Mesenchymal stem cell (in vitro differentiated cells and primary cell): ENCODE measurements at regions not wholly inside any gene's neighbourhood (a gene's known extent, or its start where the extent isn't known, plus 50 kb on each side); places are given as distances from the start of the nearest gene placed in this dataset.
A peak's percentile ranks its signal among the peaks of the same experiment; 100 is the strongest.

Source experiments
- DNase-seq: peaks from one replicate; pipeline ENCODE4 v3.0.0-alpha.2; 2013
- H2AFZ ChIP-seq: one replicate; pipeline ENCODE4 v1.6.1; 2013; ENCODE audit warnings: low read depth, mild to moderate bottlenecking, control low read depth, inconsistent platforms, low read length, moderate library complexity
- H2AK5ac ChIP-seq: 2 replicates; pipeline ENCODE4 v1.6.1; 2013; ENCODE audit warnings: low read length, moderate library complexity, mild to moderate bottlenecking, inconsistent platforms; ENCODE audit not compliant: severe bottlenecking
- H2BK120ac ChIP-seq: one replicate; pipeline ENCODE4 v1.6.1; 2013; ENCODE audit warnings: low read depth, mild to moderate bottlenecking, inconsistent platforms, low read length, moderate library complexity
- H2BK12ac ChIP-seq, 2 experiments: one replicate each; pipeline ENCODE4 v1.6.1; 2013; ENCODE audit warnings: inconsistent platforms in 2 of 2, low read length in 2 of 2, mild to moderate bottlenecking in 2 of 2, moderate library complexity in 2 of 2, control low read depth in 1 of 2
- H2BK15ac ChIP-seq: one replicate; pipeline ENCODE4 v1.6.1; 2013; ENCODE audit warnings: mild to moderate bottlenecking, low read depth, inconsistent platforms; ENCODE audit not compliant: poor library complexity, severe bottlenecking
- H2BK5ac ChIP-seq: 2 replicates; pipeline ENCODE4 v1.6.1; 2013; ENCODE audit warnings: low read depth, mild to moderate bottlenecking, low read length, control low read depth, inconsistent platforms; ENCODE audit not compliant: poor library complexity, severe bottlenecking
- H3K14ac ChIP-seq, 2 experiments: one replicate each; pipeline ENCODE4 v1.6.1; 2013; ENCODE audit warnings: inconsistent platforms in 2 of 2, low read length in 2 of 2, control low read depth in 1 of 2, mild to moderate bottlenecking in 1 of 2, moderate library complexity in 1 of 2
- H3K18ac ChIP-seq, 2 experiments: one replicate each; pipeline ENCODE4 v1.6.1; 2013; ENCODE audit warnings: inconsistent platforms in 2 of 2, low read length in 2 of 2, control low read depth in 1 of 2, low read depth in 1 of 2, mild to moderate bottlenecking in 1 of 2
- H3K23ac ChIP-seq, 2 experiments: one replicate each; pipeline ENCODE4 v1.6.1; 2013; ENCODE audit warnings: inconsistent platforms in 2 of 2, low read length in 2 of 2, mild to moderate bottlenecking in 2 of 2, moderate library complexity in 2 of 2, control low read depth in 1 of 2
- H3K27ac ChIP-seq: 2 replicates; pipeline ENCODE4 v1.5.1; 2013; ENCODE audit warnings: mild to moderate bottlenecking, moderate library complexity, low read length, control low read depth, inconsistent platforms; ENCODE audit not compliant: poor library complexity, severe bottlenecking
- H3K27me3 ChIP-seq, 2 experiments: 2 replicates each; pipeline versions ENCODE4 v1.6.1 to v1.7.0; 2013; ENCODE audit warnings: low read length in 2 of 2, mild to moderate bottlenecking in 2 of 2, moderate library complexity in 2 of 2, control low read depth in 1 of 2, inconsistent platforms in 1 of 2; ENCODE audit not compliant: control insufficient read depth in 1 of 2, insufficient read depth in 1 of 2
- H3K36me3 ChIP-seq, 2 experiments: 2 replicates each; pipeline versions ENCODE4 v1.6.1 to v1.7.0; 2013; ENCODE audit warnings: low read length in 2 of 2, control low read depth in 1 of 2, inconsistent platforms in 1 of 2, low read depth in 1 of 2, mild to moderate bottlenecking in 1 of 2; ENCODE audit not compliant: insufficient read depth in 2 of 2, control insufficient read depth in 1 of 2
- H3K4ac ChIP-seq, 2 experiments: one replicate each; pipeline ENCODE4 v1.6.1; 2013; ENCODE audit warnings: inconsistent platforms in 2 of 2, low read length in 2 of 2, mild to moderate bottlenecking in 2 of 2, moderate library complexity in 2 of 2, control low read depth in 1 of 2, low read depth in 1 of 2
- H3K4me1 ChIP-seq: 2 replicates; pipeline ENCODE4 v1.6.1; 2013; ENCODE audit warnings: low read depth, low read length, control low read depth; ENCODE audit not compliant: control insufficient read depth, insufficient read depth
- H3K4me2 ChIP-seq: 2 replicates; pipeline ENCODE4 v1.6.1; 2013; ENCODE audit warnings: low read length, mild to moderate bottlenecking, inconsistent platforms; ENCODE audit not compliant: poor library complexity, severe bottlenecking
- H3K4me3 ChIP-seq, 2 experiments: 2 replicates each; pipeline versions ENCODE4 v1.5.1 to v1.7.0; 2013; ENCODE audit warnings: low read length in 2 of 2, mild to moderate bottlenecking in 2 of 2, control low read depth in 1 of 2, low read depth in 1 of 2; ENCODE audit not compliant: insufficient read depth in 1 of 2
- H3K79me1 ChIP-seq: replicated peaks from 2 replicates; pipeline ENCODE4 v1.6.1; 2013; ENCODE audit warnings: mild to moderate bottlenecking, control low read depth, low read length, inconsistent platforms; ENCODE audit not compliant: poor library complexity, severe bottlenecking
- H3K9ac ChIP-seq: 2 replicates; pipeline ENCODE4 v1.7.0; 2013; ENCODE audit warnings: mild to moderate bottlenecking, low read length, moderate library complexity
- H3K9me3 ChIP-seq: 2 replicates; pipeline ENCODE4 v1.7.0; 2013; ENCODE audit warnings: mild to moderate bottlenecking, low read length; ENCODE audit not compliant: control insufficient read depth
- H4K8ac ChIP-seq: one replicate; pipeline ENCODE4 v1.6.1; 2013; ENCODE audit warnings: inconsistent platforms, mild to moderate bottlenecking, low read length, moderate library complexity
- H4K91ac ChIP-seq: one replicate; pipeline ENCODE4 v1.6.1; 2013; ENCODE audit warnings: mild to moderate bottlenecking, low read length, inconsistent platforms
- WGBS: methylation state at CpG from one replicate; pipeline ENCODE4 v1.1.7; 2013; ENCODE audit warnings: mixed read lengths; 5-methylcytosine and 5-hydroxymethylcytosine counted together

DNA sequence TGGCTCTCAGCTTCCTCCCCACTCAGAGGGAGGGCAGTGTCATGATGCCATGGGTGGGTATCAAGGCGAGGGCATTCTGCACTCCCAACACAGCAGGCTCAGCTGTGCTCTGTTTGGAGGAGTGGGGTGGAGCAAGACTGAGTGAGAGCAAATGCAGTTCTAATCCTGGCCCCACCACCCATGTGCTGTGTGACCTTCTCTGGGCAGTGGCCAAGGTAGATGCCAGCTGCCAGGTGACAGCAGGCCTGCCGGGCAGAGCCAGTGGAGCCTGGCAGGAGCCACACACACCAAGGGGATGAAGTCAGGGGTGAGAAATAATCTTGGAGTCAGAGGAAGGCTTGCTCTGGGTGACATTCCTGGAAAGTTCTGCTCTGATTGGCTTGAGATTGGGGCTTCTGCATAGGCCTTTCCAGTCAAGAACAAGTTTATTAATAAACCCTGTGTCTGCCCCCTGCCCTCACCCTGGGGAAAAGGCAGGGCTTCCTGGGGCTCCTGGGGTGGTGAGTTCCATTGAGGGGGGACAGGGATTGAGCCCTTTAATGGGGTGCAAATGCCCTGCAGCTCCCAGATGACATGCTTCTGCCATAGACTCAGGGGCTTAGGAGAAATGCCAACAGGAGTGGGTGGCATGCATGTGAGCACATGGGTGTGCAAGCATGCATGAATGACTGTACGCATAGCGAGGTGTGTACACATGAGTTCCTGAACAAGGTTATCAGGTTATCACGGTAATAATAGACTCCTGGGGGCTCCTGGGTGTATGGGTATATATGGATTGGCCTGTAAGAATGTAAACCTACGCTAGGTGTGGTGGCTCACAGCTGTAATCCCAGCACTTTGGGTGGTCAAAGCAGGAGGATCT, 134.2 kb downstream of the MRPL14 start:
- DNase-seq = no peak
- Histone ChIP-seq H3K4me2 (no peak overlapping the region), H3K14ac (peak overlapping the region in 1 of 2 experiments; percentile 90), H2AK5ac (no peak overlapping the region), H3K27ac (no peak overlapping the region), H2BK5ac (no peak overlapping the region), H3K9ac (no peak overlapping the region), H3K27me3 (no peaks in the 10 kb centered on the region), H3K4ac (no peak overlapping the region), H3K79me1 (no peaks in the 10 kb centered on the region), H4K8ac (no peak overlapping the region), H3K36me3 (no peaks in the 10 kb centered on the region), H2BK120ac (peak overlapping the region; percentile 24), H4K91ac (peak overlapping the region; percentile 12), H2AFZ (no peak overlapping the region), H3K4me1 (peaks cover 43% of the 10 kb centered on the region), H3K18ac (peak overlapping the region in 1 of 2 experiments; percentile 80), H3K9me3 (no peaks in the 10 kb centered on the region), H2BK15ac (no peak overlapping the region), H2BK12ac (peak overlapping the region; percentile 14 to 92), H3K23ac (no peak overlapping the region), H3K4me3 (no peak overlapping the region)
- WGBS = 90% methylated on average over 6 of the region's 6 CpGs

DNA sequence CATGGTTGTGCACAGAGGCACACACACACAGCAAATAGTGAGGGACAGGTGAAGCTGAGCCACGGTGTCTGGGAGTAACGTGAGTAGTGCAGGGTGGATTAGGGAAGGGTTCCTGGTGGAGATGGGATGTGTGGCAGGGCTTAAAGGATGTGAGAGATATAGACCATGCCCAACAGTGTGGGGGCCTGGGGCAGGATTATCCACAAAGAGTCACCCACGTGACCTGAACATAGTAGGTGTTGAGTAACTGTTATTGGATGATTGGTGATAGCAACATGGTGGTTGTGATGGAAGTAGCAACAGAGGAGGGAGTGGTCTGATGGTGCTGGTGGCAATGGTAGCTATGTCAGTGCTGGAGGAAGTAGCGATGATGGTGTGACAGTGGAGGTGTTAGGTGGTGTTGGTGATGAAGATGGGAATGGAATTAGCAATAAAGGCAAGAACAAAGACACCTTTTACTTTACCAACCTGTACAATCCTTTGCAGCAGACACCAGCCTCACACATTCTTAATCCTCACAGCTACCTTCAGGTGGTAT, 135.1 kb downstream of the MRPL14 start:
- Histone ChIP-seq H3K27me3 (peaks cover 0 to 4% of the 10 kb centered on the region in 2 experiments), H3K4me1 (peaks cover 43% of the 10 kb centered on the region), H3K18ac (peak overlapping the region in 1 of 2 experiments; percentile 81), H4K8ac (no peak overlapping the region), H4K91ac (no peak overlapping the region), H2BK120ac (no peak overlapping the region), H3K27ac (no peak overlapping the region), H3K23ac (no peak overlapping the region), H2AK5ac (no peak overlapping the region), H2BK5ac (no peak overlapping the region), H3K4me3 (no peak overlapping the region), H3K14ac (peak overlapping the region in 1 of 2 experiments; percentile 76), H3K9ac (no peak overlapping the region), H2AFZ (no peak overlapping the region), H3K4me2 (no peak overlapping the region), H2BK12ac (peak overlapping the region; percentile 14 to 92), H3K9me3 (no peaks in the 10 kb centered on the region), H3K4ac (peak overlapping the region in 1 of 2 experiments; percentile 37), H3K79me1 (no peaks in the 10 kb centered on the region), H3K36me3 (no peaks in the 10 kb centered on the region), H2BK15ac (no peak overlapping the region)
- WGBS = 91% methylated on average over 3 of the region's 4 CpGs
- DNase-seq = no peak

DNA sequence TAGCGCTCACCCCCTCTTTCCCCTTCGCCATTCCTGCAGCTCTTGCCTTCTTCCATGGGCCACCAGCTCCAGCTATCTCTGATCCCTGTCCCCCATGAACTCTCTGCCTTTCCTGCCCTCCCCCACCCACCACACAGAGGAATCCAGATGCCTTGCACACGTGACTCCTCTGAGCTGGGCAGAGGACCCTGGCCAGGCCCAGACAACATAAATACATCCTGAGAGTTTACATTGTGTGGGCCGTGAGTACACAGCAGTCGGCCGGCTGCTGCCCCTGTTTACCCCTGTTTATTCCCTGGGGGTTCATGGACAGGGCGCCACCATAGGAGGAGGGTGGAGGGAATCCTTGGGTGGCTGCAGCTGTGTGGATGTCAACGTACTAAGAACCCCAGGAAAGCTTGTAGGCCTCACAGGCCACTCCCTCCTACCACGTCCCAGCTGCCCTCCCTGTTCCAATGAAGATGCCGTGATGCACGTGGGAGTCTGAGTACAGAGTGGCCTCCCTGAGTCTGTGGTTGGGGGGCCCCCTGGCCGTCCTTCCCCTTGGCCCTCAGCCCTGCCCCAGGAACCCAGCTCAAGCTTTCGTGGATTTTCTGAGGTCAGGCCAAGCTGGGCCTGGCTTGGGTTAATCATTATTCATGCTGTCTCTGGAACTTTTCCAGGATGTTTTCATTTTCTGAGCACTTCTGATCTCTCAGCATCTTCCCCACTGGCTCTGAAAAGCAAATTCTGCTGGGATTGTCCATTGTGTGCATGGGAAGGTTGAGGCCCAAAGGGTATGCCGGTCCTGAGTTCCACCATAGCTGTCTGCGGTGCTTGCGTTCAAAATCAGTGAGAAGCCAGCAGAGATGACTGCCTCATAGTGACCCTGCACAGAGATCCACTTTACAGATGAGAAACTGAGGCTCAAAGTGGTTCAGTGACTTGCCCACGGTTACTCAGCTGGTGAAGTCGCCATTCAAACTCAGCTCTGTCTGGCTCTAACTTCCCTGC, 136.3 kb downstream of the MRPL14 start:
- WGBS = 43% methylated on average over 15 of the region's 18 CpGs
- Histone ChIP-seq H3K9ac (no peak overlapping the region), H3K9me3 (no peaks in the 10 kb centered on the region), H2BK12ac (peak overlapping the region; percentile 95 to 100), H3K4me1 (peaks cover 41% of the 10 kb centered on the region), H3K4me2 (no peak overlapping the region), H2BK120ac (peak overlapping the region; percentile 50), H3K18ac (peak overlapping the region; percentile 84 to 96), H2BK15ac (no peak overlapping the region), H3K14ac (peak overlapping the region in 1 of 2 experiments; percentile 95), H3K27ac (peak overlapping the region; percentile 59), H3K23ac (peak overlapping the region in 1 of 2 experiments; percentile 83), H3K79me1 (no peaks in the 10 kb centered on the region), H2BK5ac (peak overlapping the region; percentile 20), H2AK5ac (peak overlapping the region; percentile 51), H4K91ac (peak overlapping the region; percentile 91), H4K8ac (peak overlapping the region; percentile 88), H3K36me3 (no peaks in the 10 kb centered on the region), H2AFZ (peak overlapping the region; percentile 46), H3K27me3 (peaks cover 0 to 14% of the 10 kb centered on the region in 2 experiments), H3K4me3 (no peak overlapping the region), H3K4ac (peak overlapping the region; percentile 70 to 98)
- DNase-seq = peak; percentile 95
